GM13976 (cell line): ENCODE measurements at regions not wholly inside any gene's neighbourhood (a gene's known extent, or its start where the extent isn't known, plus 50 kb on each side); places are given as distances from the start of the nearest gene placed in this dataset.

Experiments
- DNase-seq: peaks from one replicate; pipeline ENCODE4 v3.0.0; 2012; ENCODE audit warnings: low spot score
- in situ Hi-C: fragments of 300-500 bp; cut with MboI; formaldehyde crosslinking; loops from one replicate; pipeline ENCODE4 v1.12.0; 2022; ENCODE audit warnings: low sequenced_read_pairs, mixed read lengths, inconsistent platforms; ENCODE audit not compliant: unreplicated experiment
- TF ChIP-seq, protein P1 (sequence below): IDR thresholded peaks from 2 replicates; pipeline ENCODE4 v1.5.1; 2012; ENCODE audit warnings: borderline replicate concordance, mild to moderate bottlenecking; ENCODE audit not compliant: insufficient read depth; ENCODE audit errors: extremely low read depth, missing control alignments, control extremely low read depth

DNA sequence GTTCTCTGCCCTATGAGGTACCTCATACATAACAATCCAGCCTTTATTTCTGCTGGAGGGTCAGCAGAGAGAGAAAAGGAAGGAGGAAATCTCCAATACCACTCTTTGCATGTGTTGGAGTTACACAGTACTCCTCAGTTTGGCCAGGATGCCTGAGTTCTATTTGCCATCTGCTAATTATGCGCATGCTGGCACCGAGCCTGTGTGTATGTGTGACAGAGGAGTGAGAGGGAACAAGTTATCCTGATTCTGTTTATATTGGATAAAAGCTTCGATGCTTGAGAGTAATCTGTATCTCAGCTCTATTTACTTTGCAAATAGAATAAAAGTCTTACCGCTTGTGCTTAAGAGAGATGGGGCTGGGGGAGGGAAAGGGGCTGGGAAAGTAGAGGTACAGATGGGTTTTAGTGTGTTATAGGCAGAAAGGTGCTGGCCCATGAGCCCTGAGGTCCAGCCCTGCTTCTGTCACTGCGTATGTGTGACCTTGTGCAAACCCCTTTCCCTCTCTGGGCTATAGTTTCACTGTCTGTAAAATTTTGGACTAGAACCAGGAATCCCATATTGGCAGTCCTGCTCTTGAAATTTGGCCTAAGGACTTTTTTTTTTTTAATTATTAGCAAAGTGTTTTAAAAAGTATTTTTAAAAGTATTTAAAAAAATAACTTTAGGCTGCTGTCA lies 54.5 kb upstream of the PLXNA2 start:
- TF ChIP-seq, protein P1, sequence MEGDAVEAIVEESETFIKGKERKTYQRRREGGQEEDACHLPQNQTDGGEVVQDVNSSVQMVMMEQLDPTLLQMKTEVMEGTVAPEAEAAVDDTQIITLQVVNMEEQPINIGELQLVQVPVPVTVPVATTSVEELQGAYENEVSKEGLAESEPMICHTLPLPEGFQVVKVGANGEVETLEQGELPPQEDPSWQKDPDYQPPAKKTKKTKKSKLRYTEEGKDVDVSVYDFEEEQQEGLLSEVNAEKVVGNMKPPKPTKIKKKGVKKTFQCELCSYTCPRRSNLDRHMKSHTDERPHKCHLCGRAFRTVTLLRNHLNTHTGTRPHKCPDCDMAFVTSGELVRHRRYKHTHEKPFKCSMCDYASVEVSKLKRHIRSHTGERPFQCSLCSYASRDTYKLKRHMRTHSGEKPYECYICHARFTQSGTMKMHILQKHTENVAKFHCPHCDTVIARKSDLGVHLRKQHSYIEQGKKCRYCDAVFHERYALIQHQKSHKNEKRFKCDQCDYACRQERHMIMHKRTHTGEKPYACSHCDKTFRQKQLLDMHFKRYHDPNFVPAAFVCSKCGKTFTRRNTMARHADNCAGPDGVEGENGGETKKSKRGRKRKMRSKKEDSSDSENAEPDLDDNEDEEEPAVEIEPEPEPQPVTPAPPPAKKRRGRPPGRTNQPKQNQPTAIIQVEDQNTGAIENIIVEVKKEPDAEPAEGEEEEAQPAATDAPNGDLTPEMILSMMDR = no peak

DNA sequence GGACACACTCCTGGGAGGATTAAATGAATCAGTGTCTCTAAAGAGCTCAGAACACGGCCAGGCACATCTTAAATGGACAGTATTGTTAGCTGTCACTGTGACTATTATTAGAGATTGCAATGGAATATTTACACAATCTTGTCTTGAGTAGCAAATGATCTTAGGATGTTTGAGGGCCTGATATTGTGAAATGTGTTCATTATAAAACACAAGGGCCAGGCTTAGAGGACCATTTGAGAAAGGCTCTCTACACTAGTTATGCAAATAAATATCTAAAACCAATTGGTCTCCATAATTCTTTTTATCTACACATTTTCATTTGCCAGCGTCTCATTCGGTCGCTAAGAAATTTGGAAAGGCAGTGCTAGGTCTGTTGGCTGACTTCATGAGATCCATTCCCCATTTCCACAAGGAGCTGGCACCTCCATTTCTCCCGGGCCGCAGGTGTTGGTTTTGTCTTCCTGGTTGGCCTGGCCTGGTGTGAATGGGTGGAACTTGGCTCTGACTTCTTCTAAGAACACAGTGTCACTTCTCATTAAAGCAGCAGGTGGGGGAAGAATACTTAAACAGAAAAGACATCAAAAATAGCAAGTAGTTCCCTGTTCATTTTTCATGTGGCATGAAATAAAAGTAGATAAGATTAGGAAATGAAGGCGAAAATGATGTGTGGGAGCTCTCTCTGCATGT lies 56.0 kb upstream of the PLXNA2 start:
- in situ Hi-C loops = no loop called here
- TF ChIP-seq, protein P1 = no peak
- no peak for DNase-seq

More for the DNA sequence above, 54.5 kb upstream of the PLXNA2 start:
- no peak for DNase-seq
- in situ Hi-C loops = no loop called here

DNA sequence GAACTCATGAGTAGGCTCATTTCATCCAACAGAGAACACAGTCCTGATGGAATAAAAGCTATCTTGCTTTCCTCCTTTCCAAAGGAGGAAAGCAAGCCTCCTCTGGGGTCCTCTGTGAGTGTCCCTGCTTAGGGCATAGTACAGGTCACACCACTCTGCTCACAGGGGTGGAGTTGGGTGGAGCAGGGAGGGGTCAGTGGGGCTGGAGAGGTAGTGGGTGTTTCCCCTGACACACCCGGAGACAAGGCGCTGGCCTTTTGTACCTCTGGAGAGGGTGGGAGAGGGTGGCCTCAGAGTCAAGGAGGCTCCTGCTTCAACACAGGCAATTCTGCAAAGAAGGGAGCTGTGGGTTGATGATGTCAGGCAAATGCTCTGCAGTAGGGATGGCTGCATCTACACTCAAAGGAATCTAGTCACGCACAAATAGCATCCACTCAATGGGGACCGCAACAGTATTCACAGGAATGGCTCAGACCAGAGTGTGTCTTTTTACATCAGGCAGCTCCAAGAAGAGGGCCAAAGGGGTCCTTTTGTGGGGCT lies 58.6 kb upstream of the PLXNA2 start:
- in situ Hi-C loops = no loop called here
- TF ChIP-seq, protein P1 = no peak
- DNase-seq = no peak

DNA sequence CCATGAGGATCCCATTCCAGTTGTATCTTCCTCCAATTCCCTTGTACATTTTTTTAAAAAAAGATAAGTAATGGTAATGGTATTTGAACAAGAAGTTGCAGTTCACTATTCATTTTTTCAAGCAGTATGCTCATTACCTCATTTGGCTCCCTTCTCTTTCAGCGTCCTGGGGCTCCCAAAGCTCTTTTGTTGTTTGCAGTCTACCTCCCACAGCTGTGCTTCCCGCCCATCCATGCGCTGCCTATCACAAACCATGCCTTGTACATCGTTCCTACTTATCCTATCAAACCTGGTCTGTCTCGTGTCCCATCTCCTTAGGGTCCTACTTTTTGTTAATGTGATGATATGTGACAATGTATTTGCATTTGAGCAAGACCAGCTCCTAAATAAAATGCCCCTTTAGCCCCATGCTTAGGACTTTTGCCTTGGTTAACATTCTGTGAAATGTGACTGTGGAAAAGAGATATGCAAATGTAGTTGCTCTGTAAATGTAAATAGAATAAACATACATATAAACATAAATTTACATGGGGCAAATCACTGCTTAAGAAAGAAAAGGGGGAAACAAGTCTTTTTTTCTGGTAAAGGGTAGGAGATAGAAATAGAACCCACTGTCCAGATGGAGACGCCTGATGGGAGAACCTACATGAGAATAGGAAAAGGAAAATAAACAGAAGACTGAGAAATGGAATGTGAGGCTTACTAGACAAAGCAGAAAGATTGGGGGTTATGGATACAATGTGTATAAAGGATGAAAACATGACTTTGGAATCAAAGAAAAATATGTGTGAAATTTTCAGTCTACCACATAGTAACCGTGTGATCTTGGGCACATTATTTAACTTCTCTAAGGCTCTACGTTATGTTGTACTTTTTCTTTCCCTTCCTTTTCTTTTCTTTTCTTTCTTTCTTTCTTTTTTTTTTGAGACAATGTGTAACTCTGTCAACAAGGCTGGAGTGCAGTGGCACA lies 59.8 kb upstream of the PLXNA2 start:
- DNase-seq = no peak
- in situ Hi-C loops = no loop called here
- TF ChIP-seq, protein P1 = no peak

DNA sequence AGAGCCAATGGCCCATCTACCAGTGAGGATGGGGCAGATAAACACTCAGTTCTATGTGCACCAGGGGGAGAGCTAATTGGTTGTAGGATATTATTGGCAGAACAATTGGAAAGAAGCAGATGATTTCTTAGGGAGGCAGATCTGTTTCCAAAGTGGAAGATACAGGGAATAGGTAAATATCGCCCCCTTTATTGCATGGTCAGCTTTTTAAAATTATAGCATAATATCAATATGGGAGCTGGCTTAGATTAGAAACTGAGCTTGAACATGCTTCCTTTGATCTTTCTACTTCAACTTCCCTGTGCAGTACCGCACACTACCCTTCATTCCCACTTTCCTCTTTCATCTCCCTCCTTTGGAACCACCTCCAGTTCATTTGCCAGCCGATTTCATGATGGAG lies 64.0 kb upstream of the PLXNA2 start:
- in situ Hi-C loops = no loop called here
- no peak for DNase-seq
- TF ChIP-seq, protein P1 = no peak

DNA sequence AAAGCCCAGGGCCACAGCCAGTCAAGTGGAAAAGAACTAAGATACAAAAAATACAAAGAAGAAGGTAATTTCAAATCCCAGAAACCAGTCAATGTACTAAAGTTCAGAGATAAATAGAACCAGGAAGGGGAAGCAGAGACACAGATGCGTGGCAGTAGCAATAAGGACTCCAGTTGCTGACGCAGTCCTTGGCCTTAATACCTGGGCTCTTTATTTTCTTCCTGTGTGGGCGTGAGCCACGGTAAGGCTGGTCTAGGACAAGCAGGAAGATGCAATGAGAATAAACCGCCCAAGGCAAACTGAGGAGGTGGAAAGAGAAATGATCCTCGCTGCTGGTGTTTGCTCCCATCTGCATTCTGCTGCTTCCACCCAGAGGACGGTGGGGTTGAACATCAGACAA lies 65.6 kb upstream of the PLXNA2 start:
- no peak for DNase-seq
- in situ Hi-C loops = no loop called here
- TF ChIP-seq, protein P1 = no peak
